MM.1S (cell line): ENCODE measurements at regions not wholly inside any gene's neighbourhood (a gene's known extent, or its start where the extent isn't known, plus 50 kb on each side); places are given as distances from the start of the nearest gene placed in this dataset.

Experiments used
- EZH2 ChIP-seq: fragments of 300-600 bp; sonication (generic); optimal IDR thresholded peaks from 2 replicates; pipeline ENCODE3; 2017; ENCODE audit warnings: low read depth, mild to moderate bottlenecking, antibody characterized with exemption, low read length, mixed read lengths
- EZH2phosphoT487 ChIP-seq: fragments of 300-600 bp; sonication (generic); IDR thresholded peaks from 2 replicates; pipeline ENCODE4 v1.6.1; 2018; ENCODE audit warnings: antibody characterized with exemption, low read length
- TF ChIP-seq, protein P1 (sequence below): fragments of 300-600 bp; sonication (generic); IDR thresholded peaks from 2 replicates; pipeline ENCODE4 v1.5.1; 2016; ENCODE audit warnings: antibody characterized with exemption, low read length, mixed read lengths

DNA sequence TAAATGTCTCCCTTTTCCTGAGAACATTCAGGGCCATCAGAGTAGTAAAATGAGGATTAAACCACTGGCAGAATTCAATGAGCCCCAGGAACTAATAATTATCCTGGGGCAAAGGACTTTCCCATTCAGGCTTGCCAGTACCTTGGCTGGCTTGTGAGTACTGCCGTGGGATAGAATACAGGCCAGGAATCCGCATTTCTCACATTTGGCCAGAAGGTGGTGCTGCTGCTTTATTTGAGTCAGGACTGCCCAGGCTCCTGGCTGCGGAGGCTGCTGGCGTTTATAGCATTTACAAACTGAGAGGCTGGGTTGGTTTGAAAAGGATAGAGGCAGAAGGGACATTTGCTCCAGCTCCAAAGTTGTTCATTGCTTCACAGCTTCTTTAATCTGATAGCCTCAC, 91.4 kb downstream of the RTL9 start:
- TF ChIP-seq, protein P1, sequence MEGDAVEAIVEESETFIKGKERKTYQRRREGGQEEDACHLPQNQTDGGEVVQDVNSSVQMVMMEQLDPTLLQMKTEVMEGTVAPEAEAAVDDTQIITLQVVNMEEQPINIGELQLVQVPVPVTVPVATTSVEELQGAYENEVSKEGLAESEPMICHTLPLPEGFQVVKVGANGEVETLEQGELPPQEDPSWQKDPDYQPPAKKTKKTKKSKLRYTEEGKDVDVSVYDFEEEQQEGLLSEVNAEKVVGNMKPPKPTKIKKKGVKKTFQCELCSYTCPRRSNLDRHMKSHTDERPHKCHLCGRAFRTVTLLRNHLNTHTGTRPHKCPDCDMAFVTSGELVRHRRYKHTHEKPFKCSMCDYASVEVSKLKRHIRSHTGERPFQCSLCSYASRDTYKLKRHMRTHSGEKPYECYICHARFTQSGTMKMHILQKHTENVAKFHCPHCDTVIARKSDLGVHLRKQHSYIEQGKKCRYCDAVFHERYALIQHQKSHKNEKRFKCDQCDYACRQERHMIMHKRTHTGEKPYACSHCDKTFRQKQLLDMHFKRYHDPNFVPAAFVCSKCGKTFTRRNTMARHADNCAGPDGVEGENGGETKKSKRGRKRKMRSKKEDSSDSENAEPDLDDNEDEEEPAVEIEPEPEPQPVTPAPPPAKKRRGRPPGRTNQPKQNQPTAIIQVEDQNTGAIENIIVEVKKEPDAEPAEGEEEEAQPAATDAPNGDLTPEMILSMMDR = peak; percentile 81
- TF ChIP-seq EZH2phosphoT487 = no peak
- no peak for TF ChIP-seq EZH2
